Muscle of leg (tissue), 3 donors: ENCODE measurements at regions not wholly inside any gene's neighbourhood (a gene's known extent, or its start where the extent isn't known, plus 50 kb on each side); places are given as distances from the start of the nearest gene placed in this dataset.
"Not testable (repeated sequence)": the region's sequence is repeated elsewhere in the genome, so short reads cannot be mapped to it uniquely, and the experiment has no call there.

ENCODE experiments used
- DNase-seq: peaks from one replicate; pipeline ENCODE4 v3.0.0; 2013
- H3K27ac ChIP-seq: one replicate; pipeline ENCODE4 v1.5.1; 2013; ENCODE audit warnings: mild to moderate bottlenecking, low read length, control low read depth
- H3K27me3 ChIP-seq: one replicate; pipeline ENCODE4 v1.6.1; 2013; ENCODE audit warnings: low read length; ENCODE audit not compliant: control insufficient read depth, insufficient read depth
- H3K36me3 ChIP-seq: one replicate; pipeline ENCODE4 v1.6.1; 2013; ENCODE audit warnings: low read length; ENCODE audit not compliant: control insufficient read depth, insufficient read depth
- H3K4me1 ChIP-seq: one replicate; pipeline ENCODE4 v1.6.1; 2013; ENCODE audit warnings: low read length; ENCODE audit not compliant: control insufficient read depth, insufficient read depth
- H3K4me3 ChIP-seq: one replicate; pipeline ENCODE4 v1.5.1; 2013; ENCODE audit warnings: low read length, control low read depth
- H3K9me3 ChIP-seq: replicated peaks from 2 replicates; pipeline ENCODE4 v1.6.1; 2013; ENCODE audit warnings: low read depth, low read length; ENCODE audit not compliant: control insufficient read depth
- WGBS: methylation state at CpG from one replicate; pipeline ENCODE4 v1.1.5; 2013; ENCODE audit warnings: missing lambda C conversion rate; ENCODE audit not compliant: insufficient coverage; 5-methylcytosine and 5-hydroxymethylcytosine counted together

DNA sequence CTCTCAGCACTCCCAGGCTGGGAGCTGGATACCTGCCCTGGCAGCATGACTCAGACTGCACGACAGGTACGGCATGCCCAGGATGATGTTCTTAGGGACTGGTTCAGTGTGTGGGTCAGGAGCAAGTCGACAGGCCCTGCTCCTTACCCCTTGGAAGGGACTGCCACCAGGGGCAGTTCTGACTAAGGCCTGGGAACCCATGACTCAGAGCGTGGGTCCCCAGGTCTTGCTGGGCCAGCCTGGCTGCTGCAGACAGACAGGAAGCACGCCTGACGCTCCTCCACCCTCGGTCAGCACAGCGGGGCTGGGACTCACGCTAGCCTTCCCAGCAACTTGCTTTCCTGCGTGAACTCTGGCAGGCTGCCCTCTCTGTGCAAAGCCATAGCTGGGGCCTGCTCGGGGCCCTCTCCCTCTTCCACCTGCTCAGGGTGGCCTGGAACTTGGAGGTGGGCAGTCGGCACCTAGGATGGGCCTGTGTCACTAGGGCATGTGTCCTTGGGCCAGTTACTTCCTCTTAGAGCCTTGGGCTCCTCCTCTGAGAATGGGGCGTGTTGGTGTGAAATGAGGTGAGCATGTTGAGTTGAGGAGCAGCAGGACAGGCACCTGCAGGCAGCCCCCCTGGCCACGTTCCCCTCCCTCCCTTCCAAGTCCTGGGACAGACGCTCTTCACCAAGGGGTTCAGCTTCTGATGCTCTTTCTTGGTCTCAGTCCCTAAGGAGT, 127.0 kb upstream of the AKAP13 start:
- not testable (repeated sequence) for H3K27ac ChIP-seq, H3K4me3 ChIP-seq, H3K27me3 ChIP-seq, H3K36me3 ChIP-seq, DNase-seq, H3K9me3 ChIP-seq
- 17% methylated on average over 2 of the region's 15 CpGs for WGBS
- peaks cover 10% of the 10 kb centered on the region for H3K4me1 ChIP-seq

- peaks cover 10% of the 10 kb centered on the region for H3K4me1 ChIP-seq
- H3K27ac ChIP-seq, DNase-seq, H3K27me3 ChIP-seq, H3K9me3 ChIP-seq, H3K4me3 ChIP-seq, H3K36me3 ChIP-seq: not testable (repeated sequence)
- whole genome bisulfite sequencing: no CpG with 5 or more reads among the region's 9 CpGs
These were observed 125.4 kb upstream of the AKAP13 start for GRCh38 chr15:85254961-85255360.

DNA sequence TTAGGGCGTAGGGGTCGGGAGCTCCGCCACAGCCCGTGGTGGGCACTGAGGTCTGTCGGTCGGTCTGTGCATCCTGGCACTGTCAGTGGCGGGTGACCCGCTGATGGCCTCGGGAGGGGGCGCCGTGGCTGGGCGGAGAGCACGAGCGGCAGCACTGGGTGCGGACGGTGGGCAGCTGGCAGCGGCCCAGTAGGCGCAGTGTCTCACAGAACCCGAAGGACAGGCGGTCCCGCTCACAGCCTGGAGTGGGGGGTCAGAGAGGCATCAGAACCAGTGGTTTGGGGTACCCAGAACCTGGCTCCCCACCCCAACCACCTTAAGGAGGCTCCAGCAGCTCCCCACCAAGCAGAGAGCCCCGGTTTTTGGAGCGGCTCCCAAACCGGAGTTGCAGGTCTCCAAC, 124.9 kb upstream of the AKAP13 start:
- H3K27ac ChIP-seq, H3K4me3 ChIP-seq, DNase-seq, H3K27me3 ChIP-seq, H3K9me3 ChIP-seq, H3K36me3 ChIP-seq: not testable (repeated sequence)
- peaks cover 10% of the 10 kb centered on the region for H3K4me1 ChIP-seq
- WGBS: 88% methylated on average over 16 of the region's 24 CpGs

DNA sequence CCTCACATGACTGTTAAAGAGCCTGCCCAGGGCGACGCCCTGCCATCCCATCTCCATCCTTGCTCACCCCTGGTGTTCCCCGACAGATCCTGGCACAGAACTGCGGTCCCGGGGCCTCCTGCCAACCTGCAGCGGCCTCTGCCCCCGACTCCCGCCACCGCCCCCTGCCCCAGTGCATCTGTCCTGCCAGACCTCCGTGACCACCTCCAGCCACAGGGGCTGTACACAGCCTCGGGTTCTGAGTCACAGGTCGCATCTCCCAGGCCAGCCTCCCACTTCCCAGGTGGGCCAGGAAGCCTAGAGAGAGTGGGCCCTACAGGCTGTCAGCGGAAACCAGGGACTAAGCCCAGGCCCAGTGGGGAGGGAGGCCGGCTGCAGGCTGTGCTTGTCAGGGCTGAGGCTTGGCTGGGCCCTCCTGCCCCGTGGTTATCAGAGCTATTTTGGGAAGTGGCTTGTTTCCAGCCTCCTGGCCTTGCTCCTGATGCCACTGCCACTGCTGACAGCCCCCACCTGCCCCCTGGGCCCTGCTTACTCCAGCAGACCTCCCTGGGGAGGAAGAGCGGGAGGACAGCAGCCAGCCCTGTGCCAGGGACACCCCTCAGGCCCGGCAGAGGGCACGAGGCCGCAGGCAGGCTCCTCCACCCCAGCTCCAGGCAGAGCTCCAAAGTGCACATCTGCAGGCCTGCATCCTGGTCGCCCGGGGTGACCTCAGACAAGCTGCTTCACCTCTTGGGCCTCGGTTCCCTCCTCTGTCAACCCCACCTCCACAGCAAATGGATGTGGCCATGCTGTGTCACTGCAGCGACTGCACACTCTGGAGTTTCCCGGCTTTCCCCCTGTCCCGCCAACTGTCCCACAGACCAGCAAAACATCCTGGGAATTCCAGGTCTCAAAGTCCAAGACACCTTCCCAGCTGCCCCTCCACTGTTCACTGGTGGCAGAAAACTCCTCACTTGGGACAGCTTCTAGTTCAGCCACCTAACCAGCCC, 124.1 kb upstream of the AKAP13 start:
- not testable (repeated sequence) for H3K36me3 ChIP-seq, H3K27ac ChIP-seq, H3K4me3 ChIP-seq, H3K9me3 ChIP-seq, H3K27me3 ChIP-seq
- H3K4me1 ChIP-seq: peaks cover 10% of the 10 kb centered on the region
- 61% methylated on average over 18 of the region's 25 CpGs for WGBS
- peak; percentile 37 for DNase-seq

GRCh38 chr15:85258062-85258445, 122.3 kb upstream of the AKAP13 start:
- no CpG with 5 or more reads among the region's 4 CpGs for WGBS

DNA sequence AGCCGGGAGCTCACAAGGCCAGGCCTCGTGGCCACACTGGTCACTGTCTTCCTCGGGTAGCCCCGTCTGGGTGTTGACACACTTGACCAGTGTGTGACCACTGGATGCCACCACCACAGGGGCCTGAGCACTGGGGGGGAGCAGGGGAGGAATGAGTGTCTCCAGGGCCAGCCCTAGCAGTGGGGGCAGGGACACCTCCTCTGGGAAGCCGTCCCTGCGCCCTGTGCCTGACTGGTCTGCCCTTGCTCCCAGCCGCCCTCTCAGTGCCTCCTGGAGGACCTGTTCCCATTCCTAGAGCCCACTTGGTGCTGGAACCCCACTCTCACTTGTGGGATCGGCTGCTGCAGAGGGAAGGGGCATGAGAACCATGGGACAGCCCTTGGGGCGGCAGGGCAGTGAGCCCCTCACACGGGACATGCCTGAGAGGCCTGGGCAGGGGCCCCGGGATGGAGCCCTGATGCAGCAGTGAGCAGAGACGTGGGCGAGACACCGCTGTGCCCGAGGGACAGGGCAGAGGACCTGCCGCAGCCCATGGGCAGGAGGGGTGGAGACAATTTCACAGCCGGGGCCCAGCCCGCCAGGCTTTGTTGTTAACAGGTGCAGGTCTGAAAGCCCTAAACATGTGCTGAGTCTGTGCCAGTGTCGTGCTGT, 121.7 kb upstream of the AKAP13 start:
- not testable (repeated sequence) for H3K27ac ChIP-seq, DNase-seq, H3K4me3 ChIP-seq, H3K9me3 ChIP-seq, H3K27me3 ChIP-seq, H3K36me3 ChIP-seq
- WGBS: 43% methylated on average over 2 of the region's 19 CpGs
- peaks cover 10% of the 10 kb centered on the region for H3K4me1 ChIP-seq

More at GRCh38 chr15:85258062-85258445, 122.3 kb upstream of the AKAP13 start:
- not testable (repeated sequence) for H3K4me3 ChIP-seq, H3K36me3 ChIP-seq, DNase-seq, H3K27ac ChIP-seq, H3K9me3 ChIP-seq, H3K27me3 ChIP-seq
- H3K4me1 ChIP-seq: peaks cover 10% of the 10 kb centered on the region

- not testable (repeated sequence) for H3K36me3 ChIP-seq, H3K27ac ChIP-seq, DNase-seq, H3K27me3 ChIP-seq, H3K9me3 ChIP-seq, H3K4me3 ChIP-seq
- WGBS: no CpG with 5 or more reads among the region's 17 CpGs
- peaks cover 10% of the 10 kb centered on the region for H3K4me1 ChIP-seq
These were observed 119.9 kb upstream of the AKAP13 start for GRCh38 chr15:85260526-85260925.

DNA sequence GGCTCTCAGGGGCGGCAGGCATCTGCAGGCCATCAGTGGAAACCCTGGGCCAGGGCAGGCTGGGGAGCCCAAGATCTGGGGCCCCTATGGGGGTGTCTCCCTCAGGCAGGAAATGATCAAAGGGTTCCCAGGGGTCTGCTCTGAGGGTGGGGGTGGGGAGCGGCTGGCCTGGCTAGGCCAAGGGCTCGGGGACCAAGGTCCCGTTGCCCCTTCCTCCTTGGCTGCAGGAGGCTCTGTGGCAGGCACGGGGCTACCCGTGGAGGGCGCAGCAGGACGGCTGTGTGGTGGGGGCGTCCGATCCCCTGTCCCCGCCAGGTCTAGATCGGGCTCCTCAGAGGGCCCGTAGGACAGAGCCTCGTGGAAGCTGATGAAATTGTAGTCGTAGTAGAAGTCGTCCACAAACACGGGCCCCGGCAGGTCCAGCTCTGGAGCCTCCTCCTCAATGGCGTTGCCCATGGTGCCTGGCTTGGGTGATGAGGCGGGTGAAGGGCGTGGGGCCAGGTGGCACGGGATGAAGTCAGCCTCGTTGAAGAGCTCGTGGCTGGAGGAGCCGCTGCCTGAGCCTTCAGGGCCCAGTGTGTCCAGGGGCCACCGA, 117.8 kb upstream of the AKAP13 start:
- H3K27me3 ChIP-seq, H3K4me3 ChIP-seq, H3K36me3 ChIP-seq, H3K9me3 ChIP-seq, H3K27ac ChIP-seq, DNase-seq, H3K4me1 ChIP-seq: not testable (repeated sequence)
- 65% methylated on average over 9 of the region's 26 CpGs for WGBS

DNA sequence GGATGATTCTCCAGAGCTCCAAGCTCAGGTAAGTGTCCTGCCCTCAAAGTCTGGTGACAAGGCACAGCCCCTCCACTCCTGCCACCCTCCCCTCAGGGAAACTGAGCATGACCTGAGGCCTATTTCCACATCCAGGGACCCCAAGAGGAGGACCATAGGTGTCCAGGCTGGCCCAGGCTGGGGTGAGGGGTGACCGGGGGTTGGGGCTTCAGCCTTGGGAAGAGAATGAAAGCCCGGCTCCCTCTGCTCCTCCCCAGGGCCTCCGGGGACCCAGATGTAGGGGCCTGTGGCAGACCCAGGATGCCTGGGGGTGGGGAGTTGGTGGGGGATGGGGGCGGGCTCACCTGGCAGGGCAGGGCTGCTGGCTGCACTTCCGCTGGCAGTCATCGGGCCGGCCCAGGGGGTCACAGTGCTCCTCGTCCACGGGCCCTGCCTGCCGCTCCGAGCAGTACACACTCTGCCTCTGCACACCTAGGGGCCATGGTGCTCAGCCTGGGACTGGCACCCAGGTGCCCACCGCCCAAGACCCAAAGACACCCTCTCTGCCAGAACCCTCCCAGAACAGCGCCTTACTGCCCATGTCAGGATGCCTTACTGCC, 116.5 kb upstream of the AKAP13 start:
- WGBS: 96% methylated on average over 5 of the region's 13 CpGs
- H3K4me3 ChIP-seq, H3K27ac ChIP-seq, H3K4me1 ChIP-seq, H3K36me3 ChIP-seq, H3K27me3 ChIP-seq, H3K9me3 ChIP-seq, DNase-seq: not testable (repeated sequence)
